ENCODE measurements at regions not wholly inside any gene's neighbourhood (a gene's known extent, or its start where the extent isn't known, plus 50 kb on each side); places are given as distances from the start of the nearest gene placed in this dataset.

- Mint-ChIP-seq H3K4me3 (no peak overlapping the region), H3K36me3 (no peaks in the 10 kb centered on the region), H3K27me3 (peaks cover 3% of the 10 kb centered on the region), H3K27ac (no peak overlapping the region), H3K4me1 (ENCODE audit: unreplicated experiment) (peaks cover 5% of the 10 kb centered on the region), H3K9me3 (no peaks in the 10 kb centered on the region)
- DNase-seq (ENCODE audit: extremely low spot score, unreplicated experiment), result no peak
- no peak for TF ChIP-seq CTCF (conservative IDR thresholded peaks at IDR 0.05)
Measured at GRCh38 chr2:22011048-22011447, 887.3 kb downstream of the TDRD15 start.

GRCh38 chr2:22020091-22020742 is 896.4 kb downstream of the TDRD15 start:
- Mint-ChIP-seq H3K27ac (no peak overlapping the region), H3K4me1 (ENCODE audit: unreplicated experiment) (no peaks in the 10 kb centered on the region), H3K4me3 (no peak overlapping the region), H3K9me3 (no peaks in the 10 kb centered on the region), H3K27me3 (no peaks in the 10 kb centered on the region), H3K36me3 (no peaks in the 10 kb centered on the region)
- TF ChIP-seq CTCF (conservative IDR thresholded peaks at IDR 0.05), result no peak
- DNase-seq (ENCODE audit: extremely low spot score, unreplicated experiment), result no peak

GRCh38 chr2:22027345-22028005 is 903.7 kb downstream of the TDRD15 start:
- Mint-ChIP-seq H3K9me3 (no peaks in the 10 kb centered on the region), H3K4me1 (ENCODE audit: unreplicated experiment) (peaks cover 5% of the 10 kb centered on the region), H3K27ac (no peak overlapping the region), H3K36me3 (no peaks in the 10 kb centered on the region), H3K27me3 (peaks cover 5% of the 10 kb centered on the region), H3K4me3 (no peak overlapping the region)
- TF ChIP-seq CTCF (conservative IDR thresholded peaks at IDR 0.05), result no peak
- no peak for DNase-seq (ENCODE audit: extremely low spot score, unreplicated experiment)

GRCh38 chr2:22035361-22035830 is 911.6 kb downstream of the TDRD15 start:
- no peaks in the 10 kb centered on the region for H3K4me1 Mint-ChIP-seq (ENCODE audit: unreplicated experiment)
- peaks cover 2% of the 10 kb centered on the region for H3K27me3 Mint-ChIP-seq
- DNase-seq (ENCODE audit: extremely low spot score, unreplicated experiment), result no peak
- no peaks in the 10 kb centered on the region for H3K36me3 Mint-ChIP-seq
- no peaks in the 10 kb centered on the region for H3K9me3 Mint-ChIP-seq
- H3K27ac Mint-ChIP-seq, result no peak overlapping the region
- no peak overlapping the region for H3K4me3 Mint-ChIP-seq
- no peak for TF ChIP-seq CTCF (conservative IDR thresholded peaks at IDR 0.05)

- no peak for TF ChIP-seq CTCF (conservative IDR thresholded peaks at IDR 0.05)
- H3K27me3 Mint-ChIP-seq, result no peaks in the 10 kb centered on the region
- no peaks in the 10 kb centered on the region for H3K4me1 Mint-ChIP-seq (ENCODE audit: unreplicated experiment)
- no peak overlapping the region for H3K4me3 Mint-ChIP-seq
- no peak for DNase-seq (ENCODE audit: extremely low spot score, unreplicated experiment)
- no peaks in the 10 kb centered on the region for H3K9me3 Mint-ChIP-seq
- H3K36me3 Mint-ChIP-seq, result no peaks in the 10 kb centered on the region
- H3K27ac Mint-ChIP-seq, result no peak overlapping the region
Measured at GRCh38 chr2:22037274-22037673, 913.5 kb downstream of the TDRD15 start.
